WI38 (cell line): ENCODE measurements at regions not wholly inside any gene's neighbourhood (a gene's known extent, or its start where the extent isn't known, plus 50 kb on each side); places are given as distances from the start of the nearest gene placed in this dataset.

Source experiments
- H3K4me3 ChIP-seq: 2 replicates; pipeline ENCODE4 v1.5.1; 2011; ENCODE audit warnings: low read depth, mild to moderate bottlenecking, control low read depth, low read length
- CTCF ChIP-seq: IDR thresholded peaks from 2 replicates; pipeline ENCODE4 v1.5.1; 2012; ENCODE audit warnings: low read depth, mild to moderate bottlenecking, control low read depth, low read length

GRCh38 chr5:174355208-174355612, 309.7 kb downstream of the NSG2 start:
- no peak overlapping the region for H3K4me3 ChIP-seq
- TF ChIP-seq CTCF = no peak

GRCh38 chr5:174355995-174356394, 310.5 kb downstream of the NSG2 start:
- TF ChIP-seq CTCF = no peak
- H3K4me3 ChIP-seq = no peak overlapping the region

- no peak overlapping the region for H3K4me3 ChIP-seq
- no peak for TF ChIP-seq CTCF
Measured at GRCh38 chr5:174356536-174356935, 311.0 kb downstream of the NSG2 start.

GRCh38 chr5:174358276-174358675, 312.8 kb downstream of the NSG2 start:
- no peak for TF ChIP-seq CTCF
- H3K4me3 ChIP-seq = no peak overlapping the region

GRCh38 chr5:174359071-174359470, 313.6 kb downstream of the NSG2 start:
- TF ChIP-seq CTCF = no peak
- H3K4me3 ChIP-seq = no peak overlapping the region

- TF ChIP-seq CTCF = no peak
- no peak overlapping the region for H3K4me3 ChIP-seq
Measured at GRCh38 chr5:174362514-174362913, 317.0 kb downstream of the NSG2 start.

- TF ChIP-seq CTCF = no peak
- H3K4me3 ChIP-seq = no peak overlapping the region
Measured at GRCh38 chr5:174363934-174364333, 318.4 kb downstream of the NSG2 start.
